ENCODE measurements at regions not wholly inside any gene's neighbourhood (a gene's known extent, or its start where the extent isn't known, plus 50 kb on each side); places are given as distances from the start of the nearest gene placed in this dataset.

GRCh38 chr1:218584418-218585155, 239.5 kb downstream of the TGFB2 start:
- DNase-seq, result no peak

GRCh38 chr1:218585511-218586184, 240.5 kb downstream of the TGFB2 start:
- DNase-seq, result no peak

- DNase-seq, result no peak
Observed at GRCh38 chr1:218587900-218588299, 242.8 kb downstream of the TGFB2 start.

DNA sequence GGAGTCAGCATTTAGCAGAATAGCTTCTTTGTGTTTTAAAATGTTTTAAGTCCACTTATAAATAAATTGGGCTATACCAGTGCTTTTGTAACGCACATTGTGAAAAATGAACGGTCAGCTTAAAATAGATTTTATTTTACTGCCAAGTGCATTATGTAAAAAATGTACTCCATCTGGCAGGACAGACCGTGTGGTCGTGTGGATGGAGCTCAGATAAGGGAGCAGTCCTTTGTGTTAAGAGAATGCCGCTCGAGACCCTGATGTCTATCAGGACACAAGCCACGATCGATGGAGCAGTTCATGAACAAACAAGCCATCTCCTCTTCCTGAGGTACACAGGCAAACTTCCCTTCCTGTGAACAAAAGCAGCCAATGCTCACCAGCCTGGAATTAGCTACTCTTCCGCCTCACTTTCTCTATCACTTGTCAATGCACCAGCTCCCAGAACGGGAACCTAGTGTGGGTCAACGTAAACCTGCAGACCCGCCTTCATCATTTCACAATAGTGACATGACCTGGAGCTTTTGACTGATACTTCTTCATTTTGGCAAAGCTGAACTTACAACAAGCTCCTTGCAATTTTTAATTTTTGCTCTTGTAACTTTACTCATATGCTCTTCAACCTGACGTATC, 243.5 kb downstream of the TGFB2 start:
- DNase-seq, result no peak

GRCh38 chr1:218589487-218589886, 244.4 kb downstream of the TGFB2 start:
- DNase-seq, result no peak

GRCh38 chr1:218591966-218592365, 246.8 kb downstream of the TGFB2 start:
- no peak for DNase-seq

- no peak for DNase-seq
Observed at GRCh38 chr1:218592688-218593087, 247.6 kb downstream of the TGFB2 start.

DNA sequence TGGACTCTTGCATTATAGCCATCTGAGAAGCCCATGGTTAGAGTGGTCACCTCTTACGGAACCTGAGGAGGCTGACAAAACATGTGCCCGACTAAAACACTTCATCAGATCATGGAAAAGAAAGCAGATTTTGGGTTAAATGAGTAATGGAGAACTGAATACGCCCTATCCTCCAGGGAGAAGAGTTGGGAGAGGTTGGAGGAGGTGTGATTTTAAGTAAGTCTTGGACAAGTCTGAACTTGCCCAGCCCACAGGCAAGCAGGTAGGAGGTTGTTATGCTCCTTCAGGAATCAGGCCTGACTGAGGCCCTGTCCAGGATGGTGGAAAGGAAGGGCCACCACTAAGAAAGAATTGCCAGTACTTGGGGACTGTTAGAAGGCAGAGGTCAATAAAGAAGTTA, 255.8 kb downstream of the TGFB2 start:
- DNase-seq, result no peak

GRCh38 chr1:218604217-218604616, 259.1 kb downstream of the TGFB2 start:
- no peak for DNase-seq

DNA sequence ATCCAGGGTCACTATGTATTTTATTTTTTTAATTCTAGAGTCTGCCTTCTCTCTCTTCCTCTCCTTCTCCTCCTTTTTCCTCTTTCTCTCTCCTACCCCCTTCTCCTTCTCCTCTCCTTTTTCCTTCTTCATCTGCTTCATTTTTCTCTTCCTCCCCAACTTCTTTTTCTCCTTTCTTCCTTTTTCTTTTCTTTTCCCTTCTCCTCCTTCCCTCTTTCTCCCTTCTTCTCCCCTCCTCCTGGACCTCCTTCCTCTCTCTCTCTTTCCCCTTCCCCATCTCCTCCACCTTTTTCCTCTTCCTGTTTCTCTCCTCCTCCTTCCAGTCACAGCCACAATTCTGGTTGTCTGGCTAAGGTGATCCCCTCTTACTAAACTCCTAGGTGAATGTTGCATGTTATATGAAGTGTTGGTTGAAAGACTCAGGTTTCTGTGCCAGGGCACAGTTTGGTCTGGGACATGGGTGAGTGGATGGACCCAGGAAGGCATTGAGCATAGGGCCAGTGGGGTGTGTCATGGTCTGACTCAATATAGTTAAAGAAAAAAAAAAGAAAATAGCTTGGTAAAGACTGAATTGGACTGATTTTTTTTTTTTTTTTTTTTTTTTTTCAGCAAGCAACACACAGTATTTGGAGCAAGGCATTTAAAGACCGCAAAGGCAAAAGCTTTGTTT, 266.9 kb downstream of the TGFB2 start:
- no peak for DNase-seq

GRCh38 chr1:218613105-218613504, 268.0 kb downstream of the TGFB2 start:
- no peak for DNase-seq

GRCh38 chr1:218614031-218614430, 268.9 kb downstream of the TGFB2 start:
- no peak for DNase-seq

- DNase-seq, result no peak
Observed at GRCh38 chr1:218616681-218617080, 271.5 kb downstream of the TGFB2 start.

DNA sequence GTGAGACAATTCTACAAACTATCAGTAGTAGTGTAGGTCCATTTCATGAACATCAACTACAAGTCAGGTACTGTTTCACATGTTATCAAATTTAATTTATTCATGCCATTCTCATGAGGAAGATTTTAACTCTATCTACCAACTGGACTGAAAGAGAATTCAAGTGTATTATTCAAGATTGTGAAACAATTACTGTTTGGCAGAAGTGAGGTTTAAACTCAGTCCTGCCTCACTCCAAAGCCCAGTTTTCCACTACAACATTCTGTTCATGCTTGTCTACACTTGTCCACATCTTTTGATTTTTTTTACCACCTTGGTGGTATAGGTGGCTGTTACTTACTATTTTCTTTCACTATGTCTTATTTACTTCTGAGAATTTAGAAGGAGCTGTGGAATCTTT, 272.9 kb downstream of the TGFB2 start:
- no peak for DNase-seq

DNA sequence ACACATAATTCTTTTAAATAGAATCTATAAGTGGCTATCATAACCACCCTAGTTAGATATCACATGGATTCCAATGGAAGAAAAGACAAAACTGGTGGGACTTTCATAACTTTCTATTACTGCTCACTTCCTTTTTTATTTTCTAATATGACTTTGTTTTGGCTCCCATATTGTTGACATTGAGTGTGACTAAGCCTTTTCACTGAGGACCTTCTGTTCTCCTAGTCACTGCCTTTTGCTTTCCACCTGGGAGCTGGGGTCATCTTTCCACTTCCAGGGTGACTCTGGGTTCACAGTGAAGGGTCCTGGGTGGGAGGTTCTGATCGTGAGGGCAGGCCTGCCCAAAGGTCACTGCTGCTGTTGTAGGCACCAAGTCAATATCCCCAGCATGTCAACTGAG, 275.8 kb downstream of the TGFB2 start:
- DNase-seq, result no peak

DNA sequence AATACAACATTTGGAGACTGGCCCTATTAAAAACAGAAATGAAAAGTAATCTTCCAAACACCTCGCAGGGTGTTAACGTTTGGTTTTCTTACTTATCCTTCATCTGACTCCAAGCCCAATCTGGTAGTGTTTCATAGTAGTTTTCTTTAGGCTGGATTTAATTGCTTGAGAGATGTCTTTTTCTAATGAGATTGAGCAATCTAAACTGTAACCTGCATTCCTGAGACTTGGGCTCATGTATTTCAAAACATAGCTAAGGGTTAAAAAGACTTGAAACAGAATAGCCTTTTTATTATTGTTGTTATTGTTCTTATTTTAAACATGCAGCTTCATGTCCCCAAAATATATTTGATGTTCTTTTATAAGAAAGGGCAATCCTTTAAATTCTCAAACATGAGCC, 278.9 kb downstream of the TGFB2 start:
- no peak for DNase-seq

GRCh38 chr1:218625393-218625792, 280.3 kb downstream of the TGFB2 start:
- DNase-seq, result no peak

DNA sequence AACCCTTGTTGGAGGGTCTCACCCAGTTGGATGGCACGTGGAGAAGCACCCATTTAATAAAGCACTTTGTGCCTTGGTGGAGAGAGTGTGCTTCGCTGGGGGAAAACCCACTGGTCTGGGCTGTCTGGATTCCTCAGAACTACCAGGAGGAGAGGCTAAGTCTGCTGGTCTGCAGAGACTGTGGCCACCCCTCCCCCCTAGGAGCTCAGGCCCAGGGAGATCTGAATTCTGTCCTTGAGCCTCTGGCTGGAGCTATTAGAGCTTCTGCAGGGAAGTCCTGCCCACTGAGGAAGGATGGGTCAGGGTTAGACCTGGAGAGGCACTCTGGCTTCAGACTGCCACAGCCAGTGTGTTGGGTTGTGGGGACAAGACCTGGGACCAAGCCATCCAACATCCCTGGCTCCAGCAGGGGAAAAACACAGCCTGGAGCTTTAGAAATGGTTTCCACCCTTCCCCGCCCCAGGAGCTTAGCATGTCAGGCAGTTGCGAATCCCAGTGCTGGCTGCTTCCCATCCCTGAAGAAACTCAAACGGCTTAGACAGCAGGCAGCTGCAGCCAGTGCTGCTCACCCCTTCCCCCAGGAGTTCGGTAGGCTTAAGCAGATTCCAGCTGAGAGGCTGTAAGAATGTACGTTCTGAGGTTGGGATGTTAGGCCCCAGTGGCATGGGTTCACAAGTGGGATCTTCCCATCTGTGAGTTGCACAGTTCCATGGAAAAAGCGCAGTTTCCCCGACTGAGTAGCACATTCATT, 288.3 kb downstream of the TGFB2 start:
- DNase-seq, result no peak

GRCh38 chr1:218634212-218634611, 289.1 kb downstream of the TGFB2 start:
- DNase-seq, result no peak

DNA sequence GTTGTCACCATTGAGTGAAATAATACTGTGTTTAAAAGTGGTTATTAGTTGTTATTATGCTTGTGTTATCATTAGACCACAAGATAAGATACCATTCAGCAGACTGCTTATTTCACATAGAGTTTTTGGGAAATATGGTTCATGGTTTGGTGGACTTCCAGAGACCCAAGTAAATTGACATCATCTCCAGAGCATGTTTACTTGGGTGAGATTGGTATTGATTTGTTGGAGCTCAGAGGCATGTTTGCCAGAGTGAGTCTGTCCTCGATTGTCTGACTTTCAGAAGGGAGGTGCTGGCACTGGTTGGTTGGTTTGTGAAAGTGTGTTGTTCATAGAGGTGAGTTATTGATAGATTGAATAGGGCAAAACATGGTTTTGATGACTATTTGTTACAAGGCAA, 291.4 kb downstream of the TGFB2 start:
- DNase-seq, result no peak

- no peak for DNase-seq
Observed at GRCh38 chr1:218640173-218640572, 295.0 kb downstream of the TGFB2 start.

DNA sequence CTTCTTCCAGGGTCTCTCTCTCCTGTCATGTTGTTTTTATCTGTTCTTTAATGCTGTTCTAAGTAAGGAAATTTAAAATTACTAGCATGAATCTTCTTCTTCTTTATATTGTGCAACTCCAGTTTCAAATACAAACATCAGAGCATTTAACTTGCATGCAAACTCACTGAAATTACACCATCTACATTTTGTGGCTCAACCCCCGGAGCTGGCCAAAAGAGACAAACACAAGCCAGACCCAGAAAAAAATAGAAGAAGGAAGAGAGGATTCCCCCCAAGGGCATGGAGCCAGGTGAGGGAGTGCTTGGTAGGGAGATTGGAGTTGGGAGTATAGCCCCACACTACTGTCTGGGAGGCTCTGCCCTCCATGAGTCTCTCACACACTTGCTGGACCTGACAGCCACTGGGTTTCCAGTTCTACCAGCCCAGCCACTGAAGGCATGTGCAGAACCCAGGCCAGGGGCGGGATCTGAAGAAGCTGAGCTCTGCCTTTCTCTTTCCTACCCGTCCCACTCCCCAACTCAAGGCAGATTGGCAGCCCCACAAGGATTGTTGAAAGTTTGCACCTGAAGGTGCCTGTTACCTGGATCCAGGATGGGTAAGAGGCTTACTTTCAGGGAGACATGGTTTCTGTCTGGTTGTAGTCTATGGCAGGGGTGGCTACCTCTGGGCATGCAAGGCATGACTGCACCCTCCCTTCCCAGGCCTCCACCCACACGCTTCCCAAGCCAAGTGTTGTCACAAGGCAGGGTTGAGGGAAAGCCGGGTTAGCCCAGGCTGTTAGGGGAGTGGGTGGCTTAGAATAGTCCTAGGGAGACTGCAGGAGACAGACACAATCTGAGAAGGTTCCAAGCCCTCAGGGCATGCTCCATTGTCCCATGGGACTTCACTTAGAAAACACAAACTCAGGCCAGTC, 297.2 kb downstream of the TGFB2 start:
- no peak for DNase-seq
